IPS DF 4.7 (cell line): ENCODE measurements at regions not wholly inside any gene's neighbourhood (a gene's known extent, or its start where the extent isn't known, plus 50 kb on each side); places are given as distances from the start of the nearest gene placed in this dataset.
"Not testable (repeated sequence)": the region's sequence is repeated elsewhere in the genome, so short reads cannot be mapped to it uniquely, and the experiment has no call there.

Experiments
- DNase-seq: peaks from one replicate; pipeline ENCODE4 v3.0.0-alpha.2; 2013; ENCODE audit warnings: low spot score; ENCODE audit errors: extremely low read depth

DNA sequence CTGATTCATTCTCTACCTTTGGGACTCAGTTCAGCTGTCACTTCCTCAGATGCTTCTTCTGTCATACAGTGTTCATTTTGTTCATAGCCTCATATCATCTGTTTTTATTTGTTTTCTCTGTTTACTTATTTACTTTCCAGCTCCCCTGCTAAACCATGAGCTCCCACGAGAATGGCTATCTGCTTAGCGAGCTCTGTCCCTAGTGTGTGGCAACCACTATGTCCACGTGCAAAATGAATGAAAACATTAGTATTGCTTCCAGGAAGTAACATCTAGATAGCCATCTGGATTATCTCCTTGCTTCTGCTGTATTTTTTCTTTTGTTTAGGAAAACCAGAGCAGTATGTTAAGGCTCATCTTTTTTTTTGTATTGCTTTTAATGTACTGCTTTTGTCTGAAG, 417.0 kb upstream of the SLC35B3 start:
- DNase-seq: no peak

DNA sequence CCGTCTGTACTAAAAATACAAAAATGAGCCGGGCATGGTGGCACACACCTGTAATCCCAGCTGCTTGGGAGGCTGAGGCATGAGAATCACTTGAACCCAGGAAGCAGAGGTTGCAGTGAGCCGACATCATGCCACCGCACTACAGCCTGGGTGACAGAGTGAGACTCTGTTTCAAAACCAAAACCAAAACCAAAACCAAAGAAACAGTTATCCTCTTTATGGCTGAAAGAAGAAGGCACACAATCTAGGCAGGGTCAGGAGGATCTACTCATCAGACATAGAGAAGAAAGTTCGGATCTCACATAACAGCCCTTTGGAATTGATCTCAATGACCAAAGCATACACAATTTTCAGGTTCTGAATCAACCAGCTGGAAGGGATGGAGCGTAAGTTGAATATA, 411.3 kb upstream of the SLC35B3 start:
- not testable (repeated sequence) for DNase-seq

DNA sequence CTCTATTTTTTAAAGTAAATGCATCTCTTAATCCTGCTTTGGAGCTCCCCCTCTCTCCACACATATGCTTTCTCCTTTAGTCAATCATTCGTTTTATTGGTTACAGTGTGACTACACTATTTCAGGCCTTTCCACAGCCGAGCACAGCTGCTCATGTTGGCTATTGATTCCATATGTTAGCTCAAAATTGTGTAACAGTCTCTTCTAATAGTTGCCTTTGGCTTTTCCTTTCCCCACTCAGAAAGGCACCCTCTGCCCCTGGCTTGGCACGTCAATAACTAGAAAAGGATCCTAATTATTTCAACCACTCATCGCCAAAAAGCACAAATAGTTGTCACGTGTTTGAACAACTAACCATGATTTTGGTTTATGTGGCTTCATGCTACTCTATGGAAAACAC, 410.3 kb upstream of the SLC35B3 start:
- no peak for DNase-seq

DNA sequence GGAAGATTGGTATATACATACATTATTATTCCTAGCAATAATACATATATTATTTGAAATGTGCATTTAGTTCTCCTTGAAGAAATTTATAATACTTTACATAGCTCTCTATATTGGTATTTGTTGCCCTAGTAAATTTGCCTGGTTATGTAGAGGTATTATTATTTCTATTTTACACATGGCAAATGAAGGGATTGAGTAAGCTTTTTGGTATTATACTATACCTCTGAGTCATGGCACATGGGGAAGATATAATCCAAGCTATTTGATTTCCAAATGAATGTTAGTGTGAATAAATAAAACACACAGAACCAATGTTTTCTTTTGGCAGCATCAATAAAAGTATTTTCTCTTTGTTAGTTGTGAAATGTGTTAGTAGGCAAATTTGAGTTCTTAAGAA, 409.6 kb upstream of the SLC35B3 start:
- no peak for DNase-seq

DNA sequence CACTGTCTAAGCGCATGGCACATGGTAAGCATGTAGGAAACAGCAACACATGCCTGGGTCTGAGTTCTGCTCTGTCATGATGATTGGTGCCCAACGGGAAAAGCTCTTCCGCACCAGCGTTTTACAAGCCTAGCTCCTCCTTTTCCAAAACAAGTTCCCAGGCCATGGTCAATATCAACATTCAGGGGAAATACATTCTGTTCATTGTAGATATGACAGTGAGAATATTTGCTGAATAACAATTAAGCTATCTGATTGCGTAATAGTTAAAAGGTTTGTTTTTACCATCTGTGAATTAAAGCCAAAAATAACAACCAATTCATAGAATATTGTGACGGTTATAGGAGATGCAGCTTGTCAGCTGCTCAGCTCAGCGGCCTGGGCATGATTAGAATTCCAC, 404.3 kb upstream of the SLC35B3 start:
- no peak for DNase-seq

DNA sequence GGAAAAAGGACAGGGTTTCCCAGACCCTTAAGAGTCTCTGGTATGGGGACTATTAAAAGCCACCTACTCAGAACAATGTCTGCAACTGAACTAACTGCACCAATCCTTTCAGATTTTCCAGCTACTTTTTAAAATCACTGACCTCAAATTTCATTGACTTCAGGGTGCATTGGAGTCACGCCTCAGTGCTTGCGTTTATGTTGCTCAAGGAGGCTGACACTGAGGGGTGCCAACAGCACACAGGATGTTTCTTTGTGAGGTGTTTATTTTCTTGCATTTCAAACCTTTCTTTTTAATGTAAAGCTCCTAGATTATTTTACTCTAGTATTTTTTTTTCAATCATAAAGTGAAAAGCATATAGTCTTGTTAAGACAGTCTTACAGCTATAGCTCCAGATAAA, 402.0 kb upstream of the SLC35B3 start:
- DNase-seq: no peak

DNA sequence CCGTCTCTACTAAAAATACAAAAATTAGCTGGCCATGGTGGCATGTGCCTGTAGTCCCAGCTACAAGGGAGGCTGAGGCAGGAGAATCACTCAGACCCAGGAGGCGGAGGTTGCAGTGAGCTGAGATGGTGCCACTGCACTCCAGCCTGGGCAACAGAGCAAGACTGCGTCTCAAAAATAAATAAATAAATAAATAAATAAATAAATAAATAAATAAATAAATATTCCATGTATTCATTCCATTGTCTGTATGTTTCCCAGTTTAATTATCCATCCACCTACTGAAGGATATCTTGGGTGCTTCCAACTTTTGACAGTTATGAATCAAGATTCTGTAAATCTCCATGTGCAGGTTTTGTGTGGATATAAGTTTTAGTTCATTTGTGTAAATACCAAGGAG, 397.4 kb upstream of the SLC35B3 start:
- DNase-seq: not testable (repeated sequence)

DNA sequence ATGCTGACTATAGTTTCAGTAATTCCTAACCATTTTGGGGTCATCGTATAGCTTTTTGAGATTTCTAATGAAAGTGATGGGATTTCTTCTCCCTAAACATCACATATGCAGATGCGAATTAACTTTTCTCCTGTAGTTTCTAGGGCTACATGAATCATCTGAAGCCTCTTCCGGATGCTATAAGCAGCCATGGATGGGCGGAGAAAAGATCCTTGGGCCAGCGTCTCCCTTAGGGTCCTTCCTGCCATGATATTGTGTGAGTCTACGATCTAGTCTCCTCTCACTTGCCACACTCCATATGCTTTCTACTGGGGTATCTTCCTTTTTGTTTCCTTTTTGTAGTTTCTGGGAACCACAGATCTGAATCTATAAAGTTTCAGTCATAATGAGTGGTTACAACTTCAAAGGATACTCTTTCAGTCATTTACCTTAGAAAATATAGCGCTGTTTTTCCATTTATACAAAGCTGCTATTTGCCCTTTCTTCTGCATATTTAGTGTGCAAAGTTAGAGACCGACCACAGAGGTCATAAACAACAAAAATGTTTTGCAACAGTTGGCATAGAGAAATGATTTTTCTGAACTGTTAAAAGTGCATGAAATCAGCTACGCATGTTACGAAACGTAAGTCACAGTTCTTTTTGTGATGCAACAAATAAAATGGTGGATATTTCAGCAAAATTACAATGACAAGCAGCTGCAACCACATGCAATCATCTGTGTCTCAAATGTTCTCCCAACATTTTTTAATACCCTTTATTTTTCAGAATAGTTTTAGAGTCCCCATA, 396.2 kb upstream of the SLC35B3 start:
- DNase-seq: no peak

DNA sequence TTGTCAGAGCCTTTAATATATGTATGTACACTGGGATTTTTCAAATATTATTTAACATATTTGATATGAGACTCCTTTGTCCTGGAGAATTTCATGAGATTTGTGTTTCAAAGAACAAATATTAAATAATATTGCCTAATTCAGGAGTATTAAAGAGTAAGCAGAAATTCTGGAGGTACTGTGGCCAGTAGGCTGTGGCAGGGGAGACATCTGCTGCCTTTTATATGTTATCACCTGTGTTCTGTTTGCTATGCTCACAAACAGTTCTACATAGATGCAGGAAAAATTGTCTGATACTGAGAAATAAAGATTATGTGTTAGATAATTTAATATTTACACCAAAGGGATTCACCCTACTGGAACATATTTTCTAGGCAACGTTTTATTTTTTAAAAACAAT, 395.4 kb upstream of the SLC35B3 start:
- DNase-seq: no peak

DNA sequence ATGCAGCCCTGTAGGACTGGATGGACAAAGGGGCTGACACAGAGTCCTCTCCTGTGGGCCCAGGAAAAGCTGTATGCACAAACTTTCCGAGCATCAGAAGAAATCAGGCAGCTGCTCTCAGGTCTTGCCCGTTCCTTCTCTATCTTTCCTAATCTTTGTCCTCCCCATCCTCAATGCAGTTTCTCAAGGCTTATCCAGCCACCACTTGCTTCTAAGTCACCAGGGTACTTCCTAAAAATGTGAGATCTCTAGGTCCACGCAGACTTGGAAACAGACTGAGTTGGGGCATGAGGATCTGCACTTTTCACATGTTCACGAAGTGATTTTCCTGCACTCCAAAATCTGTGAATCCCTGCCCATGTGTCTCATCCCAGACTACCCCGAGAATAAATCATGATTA, 394.5 kb upstream of the SLC35B3 start:
- no peak for DNase-seq

DNA sequence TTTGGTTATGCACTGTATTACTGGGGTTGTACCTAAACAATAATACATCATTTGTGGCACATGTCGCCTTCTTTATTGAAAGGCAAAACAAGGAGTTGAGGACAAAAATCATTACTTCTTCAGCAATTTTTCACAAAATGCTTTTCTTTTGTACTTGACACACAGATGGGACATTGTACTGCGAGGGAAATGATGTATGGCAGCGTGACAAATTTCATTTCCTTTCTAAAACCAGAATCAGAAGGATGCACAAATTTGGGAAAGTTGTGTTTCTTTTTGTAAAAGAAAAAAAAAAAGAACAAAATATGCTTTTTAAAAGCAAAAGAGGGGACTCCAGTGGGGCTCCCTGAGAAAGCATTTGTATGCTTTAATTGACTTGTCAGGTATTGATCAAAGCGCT, 394.0 kb upstream of the SLC35B3 start:
- no peak for DNase-seq

DNA sequence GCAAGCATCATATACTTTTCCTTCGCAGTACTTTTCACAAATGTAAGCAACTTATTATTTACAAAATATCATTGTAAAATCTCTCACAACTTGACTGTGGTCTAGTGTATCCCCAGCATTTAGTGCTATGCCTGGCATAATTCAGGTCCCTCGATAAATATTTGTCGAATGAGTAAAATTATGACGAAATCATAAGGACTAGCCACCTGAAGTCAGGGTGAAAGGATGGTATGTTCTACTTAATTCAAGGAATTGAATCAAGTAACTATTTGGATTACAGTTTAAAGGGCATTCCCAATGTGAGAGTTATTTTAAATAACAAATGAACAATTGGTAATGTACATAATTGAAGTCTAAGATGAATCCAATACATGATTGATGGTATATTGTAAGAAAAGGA, 393.0 kb upstream of the SLC35B3 start:
- no peak for DNase-seq

DNA sequence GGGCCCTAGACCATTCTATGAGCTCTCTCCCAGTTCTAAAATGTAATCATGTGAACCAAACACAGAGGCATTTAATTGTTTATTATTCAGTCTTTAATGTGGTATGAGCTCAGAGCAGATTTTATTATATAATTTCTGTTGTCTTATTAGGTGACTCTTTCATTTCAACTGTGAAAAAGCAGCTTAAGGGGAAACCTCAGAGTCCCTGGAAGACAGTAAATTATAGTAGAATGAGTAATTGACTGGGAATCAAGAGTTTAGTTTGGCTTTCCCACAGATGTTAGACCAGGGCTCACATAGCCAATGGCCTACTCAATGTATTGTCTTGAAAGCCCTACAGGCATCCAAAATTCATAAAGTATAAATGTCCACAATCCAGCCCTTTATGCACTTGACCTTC, 390.4 kb upstream of the SLC35B3 start:
- no peak for DNase-seq

DNA sequence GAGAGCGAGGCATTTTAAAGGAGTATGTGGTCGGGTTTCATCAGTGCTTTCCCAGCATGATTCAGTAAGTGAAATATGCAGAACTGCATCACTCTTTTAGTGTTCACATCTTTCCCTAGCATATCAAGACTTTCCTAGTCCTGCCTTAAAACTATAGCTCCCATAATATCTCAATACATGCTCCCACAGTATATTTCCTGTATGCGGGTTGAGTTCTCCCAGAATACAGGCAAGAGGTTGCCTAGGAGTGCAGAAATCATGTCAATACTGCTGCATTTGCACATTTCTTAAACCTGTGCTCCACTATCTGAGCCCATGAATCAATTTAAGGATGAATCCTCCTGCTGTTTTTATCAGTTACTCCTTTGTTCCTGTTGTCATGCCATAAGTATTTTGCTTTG, 386.6 kb upstream of the SLC35B3 start:
- no peak for DNase-seq

DNA sequence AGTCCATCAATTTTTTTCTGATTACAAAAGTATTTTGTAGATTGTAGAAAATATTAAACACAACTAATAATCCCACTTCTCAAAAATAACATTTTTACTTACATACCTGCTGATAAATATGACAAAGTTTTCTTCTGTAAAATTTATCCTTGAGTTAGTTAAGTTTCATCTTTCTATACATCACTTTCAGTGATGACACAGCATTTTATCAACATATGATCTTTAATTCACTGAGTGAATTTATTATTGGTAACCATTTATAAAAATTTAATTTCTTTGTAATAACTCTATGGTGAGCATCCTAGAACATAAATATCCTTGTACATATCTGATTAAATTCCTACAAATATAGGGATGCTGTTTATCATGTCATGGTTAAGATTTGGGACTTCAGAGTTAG, 385.0 kb upstream of the SLC35B3 start:
- no peak for DNase-seq

DNA sequence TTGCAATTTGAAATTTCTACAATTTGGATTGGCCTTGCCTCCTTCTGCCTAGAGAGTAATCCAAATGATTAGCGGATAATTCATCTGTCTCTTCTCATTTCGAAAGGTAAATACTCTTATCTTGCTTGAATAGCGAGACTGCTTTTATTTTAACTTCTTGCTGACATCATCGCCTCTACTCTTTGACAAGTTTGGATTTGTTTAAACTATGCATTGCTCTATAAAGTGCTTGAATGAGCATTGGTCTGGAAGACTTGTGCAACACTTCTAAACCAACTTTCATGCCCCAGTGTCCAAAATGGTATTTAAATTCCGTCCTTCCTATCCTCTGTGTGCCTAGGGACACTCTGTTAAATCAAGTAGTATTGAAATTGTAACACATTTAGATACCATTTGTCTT, 384.1 kb upstream of the SLC35B3 start:
- DNase-seq: no peak

DNA sequence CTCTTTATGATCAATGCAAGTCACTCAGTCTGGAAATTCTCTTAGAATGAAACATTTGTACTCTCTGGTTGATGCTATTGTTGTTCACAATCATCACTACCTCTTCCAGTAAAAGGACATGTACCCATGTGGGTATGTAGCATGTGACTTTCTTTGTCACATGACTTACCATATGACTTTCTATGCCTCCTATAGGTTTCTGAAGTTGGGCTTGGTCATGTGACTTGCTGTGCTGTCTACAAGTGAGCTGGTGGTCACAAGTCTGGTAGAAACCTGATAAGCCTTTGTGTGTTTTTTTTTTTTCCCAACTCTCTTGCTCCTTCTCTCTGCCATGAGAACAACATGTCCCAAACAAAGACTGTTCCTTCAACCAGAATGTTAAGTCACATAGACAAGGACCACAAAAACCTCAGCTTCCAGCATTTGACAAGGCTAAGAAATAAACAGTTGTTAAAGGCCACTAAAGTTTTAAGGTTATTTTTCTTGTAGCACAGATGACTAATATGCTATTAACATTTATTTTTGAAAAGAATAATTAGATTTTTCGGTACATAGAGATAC, 379.2 kb upstream of the SLC35B3 start:
- no peak for DNase-seq

DNA sequence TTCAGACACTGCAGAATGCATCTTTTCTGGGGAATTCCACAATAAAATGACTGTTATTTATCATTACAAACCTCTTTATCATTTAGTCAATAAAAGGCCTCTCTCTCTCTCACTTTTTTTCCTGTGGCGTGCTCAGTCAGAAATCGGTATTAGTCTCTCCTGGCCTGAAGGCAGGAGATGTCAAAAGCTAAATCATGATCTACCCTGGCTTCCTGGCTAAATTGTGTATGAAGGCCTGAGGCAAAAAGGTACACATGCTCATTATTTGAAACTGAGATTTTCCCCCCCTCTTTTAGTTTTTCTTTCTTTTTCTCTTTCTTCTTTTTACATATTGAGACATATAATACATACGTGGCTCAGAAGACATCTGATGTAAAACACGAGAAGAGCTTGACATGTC, 375.0 kb upstream of the SLC35B3 start:
- DNase-seq: no peak

DNA sequence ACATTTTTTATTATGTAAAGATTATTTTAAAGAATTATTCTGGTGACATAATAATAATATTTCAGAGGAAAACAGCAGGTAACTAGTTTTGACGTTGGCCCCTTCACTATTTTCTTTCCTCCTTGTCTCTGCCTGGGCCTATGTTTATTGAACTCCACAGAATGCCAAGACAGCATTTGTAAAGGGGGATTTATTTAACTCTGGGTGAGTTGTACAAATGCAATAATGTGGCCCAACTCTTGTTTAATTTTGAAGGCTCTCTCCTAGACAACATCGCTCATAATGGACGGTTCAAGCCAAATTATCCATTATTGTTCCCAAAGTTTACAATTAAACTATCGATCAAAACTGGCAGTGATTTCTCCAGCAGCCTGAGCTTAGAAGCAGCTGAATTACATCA, 374.3 kb upstream of the SLC35B3 start:
- DNase-seq: no peak

DNA sequence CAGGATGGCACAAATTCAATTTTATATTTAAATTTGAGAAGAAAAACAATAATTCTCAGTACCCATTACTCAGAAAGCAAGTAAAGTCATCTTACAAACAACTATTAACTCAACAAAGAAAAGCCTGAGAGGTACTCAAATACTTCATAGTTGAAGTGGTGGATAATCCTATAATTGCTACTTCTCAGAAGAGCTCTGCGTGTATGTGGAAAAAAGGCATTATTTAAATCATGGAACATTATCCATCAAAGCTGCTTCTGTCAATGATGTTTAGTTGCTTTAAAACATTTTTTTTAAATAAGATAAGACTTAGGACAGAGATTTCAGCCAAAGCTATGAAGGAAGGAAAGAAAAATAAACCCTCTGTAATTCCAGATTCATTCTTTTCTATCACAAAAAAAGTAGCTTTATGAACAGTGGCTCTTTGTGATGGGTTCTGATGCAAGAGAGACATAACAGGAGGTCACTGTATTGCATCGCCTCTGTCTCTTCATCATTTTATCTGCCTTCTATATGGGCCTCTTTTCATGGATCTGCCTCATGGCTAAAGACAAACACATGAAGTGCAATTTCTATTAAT, 367.9 kb upstream of the SLC35B3 start:
- no peak for DNase-seq

DNA sequence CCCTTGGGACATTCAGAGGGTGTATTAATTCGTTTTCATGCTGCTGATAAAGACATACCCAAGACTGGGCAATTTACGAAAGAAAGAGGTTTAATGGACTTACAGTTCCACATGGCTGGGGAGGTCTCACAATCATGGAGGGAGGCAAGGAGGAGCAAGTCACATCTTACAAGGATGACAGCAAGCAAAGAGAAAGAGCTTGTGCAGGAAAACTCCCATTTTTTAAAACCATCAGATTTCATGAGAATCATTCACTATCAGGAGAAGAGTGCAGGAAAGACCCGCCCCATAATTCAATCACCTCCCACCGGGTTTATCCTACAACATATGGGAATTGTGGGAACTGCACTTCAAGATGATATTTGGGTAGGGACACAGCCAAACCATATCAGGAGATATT, 367.1 kb upstream of the SLC35B3 start:
- DNase-seq: not testable (repeated sequence)

DNA sequence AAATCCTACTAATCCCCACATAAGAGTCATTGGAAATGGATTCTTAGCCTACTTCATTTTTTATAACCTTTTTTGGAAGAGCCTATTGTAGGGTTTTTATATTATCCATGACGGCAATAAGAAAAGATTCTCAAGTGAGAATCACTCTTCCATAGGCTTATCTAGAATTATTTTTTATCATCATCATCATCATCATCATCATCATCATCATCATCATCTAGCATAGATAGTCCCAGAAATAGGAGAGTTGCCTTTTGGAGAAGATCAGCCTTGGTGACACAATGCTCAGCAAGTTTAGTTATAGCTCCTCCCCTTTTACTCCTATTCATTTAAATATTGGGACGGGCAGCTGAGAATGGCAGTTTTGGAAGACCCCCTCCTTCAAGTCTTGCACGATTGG, 359.1 kb upstream of the SLC35B3 start:
- DNase-seq: no peak

DNA sequence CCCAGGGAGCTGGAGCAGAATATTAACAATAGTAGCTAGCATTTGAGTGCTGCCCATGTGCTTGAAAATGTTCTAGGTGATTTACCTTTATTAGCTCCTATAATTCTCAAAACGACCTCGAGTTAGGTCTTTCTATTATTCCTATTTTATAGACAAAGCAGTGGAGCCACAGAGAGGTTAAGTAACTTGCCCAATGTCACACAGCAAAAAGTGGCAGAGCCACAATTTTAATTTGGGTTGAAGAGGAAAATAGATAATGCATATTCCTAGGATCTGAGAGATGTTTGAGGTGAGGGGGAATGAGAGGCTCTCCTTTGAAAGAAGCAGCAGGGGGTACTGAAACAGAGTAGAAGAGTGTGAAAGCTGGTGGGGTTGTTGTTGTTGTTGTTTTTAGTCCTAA, 354.5 kb upstream of the SLC35B3 start:
- DNase-seq: no peak
